Epidermal melanocyte (primary cell): ENCODE measurements at regions not wholly inside any gene's neighbourhood (a gene's known extent, or its start where the extent isn't known, plus 50 kb on each side); places are given as distances from the start of the nearest gene placed in this dataset.

Source experiments
- DNase-seq: peaks from one replicate; pipeline ENCODE4 v3.0.0; 2011; ENCODE audit warnings: low spot score; ENCODE audit not compliant: insufficient read length

DNA sequence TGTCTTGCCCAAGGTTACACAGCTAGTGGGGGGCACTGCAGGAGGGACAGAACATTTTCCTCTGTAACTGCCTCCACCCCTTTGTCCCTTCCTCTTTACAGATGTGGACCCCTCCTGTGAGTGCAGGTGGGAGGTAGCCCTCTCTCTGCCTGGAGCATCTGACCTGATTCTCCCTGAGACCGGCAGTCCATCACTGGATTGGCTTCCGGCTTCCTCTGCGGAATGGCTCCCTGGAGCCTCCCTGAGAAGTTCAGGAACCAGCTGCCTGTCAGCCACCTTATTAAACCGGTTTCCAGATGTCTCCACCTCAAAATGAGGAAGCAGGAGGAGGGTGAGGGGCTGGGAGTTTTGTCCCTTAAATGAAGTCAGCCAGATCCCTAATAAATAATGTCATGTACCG, 67.3 kb upstream of the TNP1 start:
- DNase-seq = no peak

DNA sequence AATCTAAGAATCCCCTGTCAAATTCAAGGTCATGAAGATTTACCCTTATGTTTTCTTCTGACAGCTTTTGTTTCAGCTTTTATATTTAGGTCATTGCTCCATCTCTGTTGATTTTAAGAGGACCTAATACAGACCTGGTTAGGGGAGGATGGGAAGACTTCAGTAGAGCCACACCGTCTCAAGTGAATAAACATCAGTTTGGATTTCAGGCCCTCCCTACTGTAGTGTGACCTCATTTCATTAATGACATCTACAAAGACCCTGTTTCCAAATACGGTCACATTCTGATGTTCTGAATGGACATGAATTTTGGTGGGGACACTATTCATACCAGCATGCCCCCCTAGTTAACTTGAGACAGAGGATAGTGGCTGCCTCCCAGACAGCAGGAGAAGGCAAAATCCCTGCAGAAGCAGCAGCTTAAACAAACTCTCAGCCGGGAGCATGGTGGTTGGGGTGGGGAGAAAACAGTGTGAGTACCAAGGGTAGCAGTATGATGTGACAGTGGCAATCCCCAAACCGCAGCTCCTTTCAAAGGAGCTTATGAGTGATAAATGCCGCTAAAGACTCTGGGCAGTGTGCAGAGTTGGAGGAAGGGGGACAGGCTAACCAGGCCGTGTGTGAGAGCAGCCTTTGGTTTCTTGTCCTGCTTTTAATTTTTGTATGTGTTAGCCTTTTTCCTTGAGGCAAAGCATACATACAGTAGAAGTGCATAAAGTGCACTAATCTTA, 65.9 kb upstream of the TNP1 start:
- no peak for DNase-seq

DNA sequence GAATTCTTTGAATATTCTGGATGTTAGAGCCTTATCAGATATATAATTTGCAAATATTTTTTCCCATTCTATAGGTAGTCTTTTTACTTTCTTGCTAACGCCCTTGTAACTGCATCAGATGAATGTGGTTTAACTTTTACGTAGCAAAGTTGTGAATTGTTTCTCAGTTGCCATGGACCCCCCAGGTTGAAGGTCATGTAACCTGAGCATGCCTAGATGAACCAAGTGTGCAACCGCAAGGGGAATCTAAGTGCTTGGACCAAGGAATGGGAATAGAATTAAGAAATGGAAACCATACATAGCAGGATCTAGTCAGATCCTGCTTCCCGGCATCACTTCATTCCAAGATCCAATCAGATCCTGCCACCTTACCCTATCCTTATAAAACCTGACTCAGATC, 65.1 kb upstream of the TNP1 start:
- DNase-seq = no peak

DNA sequence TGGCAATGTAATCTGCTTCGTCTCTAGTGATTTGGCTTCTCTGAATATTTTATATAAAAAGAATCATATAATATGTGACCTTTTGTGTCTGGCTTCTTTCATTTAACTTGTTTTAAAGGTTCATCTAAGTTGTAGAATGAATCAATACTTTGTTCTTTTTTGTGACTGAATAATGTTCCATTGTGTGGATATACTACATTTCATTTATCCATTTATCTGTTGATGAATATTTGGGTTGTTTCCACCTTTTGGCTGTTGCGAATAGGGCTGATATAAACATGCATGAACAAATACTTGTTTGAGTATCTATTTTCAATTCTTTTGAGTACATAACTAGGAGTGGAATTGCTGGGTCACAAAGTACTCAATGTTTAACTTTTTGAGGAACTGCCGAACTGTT, 63.8 kb upstream of the TNP1 start:
- no peak for DNase-seq

DNA sequence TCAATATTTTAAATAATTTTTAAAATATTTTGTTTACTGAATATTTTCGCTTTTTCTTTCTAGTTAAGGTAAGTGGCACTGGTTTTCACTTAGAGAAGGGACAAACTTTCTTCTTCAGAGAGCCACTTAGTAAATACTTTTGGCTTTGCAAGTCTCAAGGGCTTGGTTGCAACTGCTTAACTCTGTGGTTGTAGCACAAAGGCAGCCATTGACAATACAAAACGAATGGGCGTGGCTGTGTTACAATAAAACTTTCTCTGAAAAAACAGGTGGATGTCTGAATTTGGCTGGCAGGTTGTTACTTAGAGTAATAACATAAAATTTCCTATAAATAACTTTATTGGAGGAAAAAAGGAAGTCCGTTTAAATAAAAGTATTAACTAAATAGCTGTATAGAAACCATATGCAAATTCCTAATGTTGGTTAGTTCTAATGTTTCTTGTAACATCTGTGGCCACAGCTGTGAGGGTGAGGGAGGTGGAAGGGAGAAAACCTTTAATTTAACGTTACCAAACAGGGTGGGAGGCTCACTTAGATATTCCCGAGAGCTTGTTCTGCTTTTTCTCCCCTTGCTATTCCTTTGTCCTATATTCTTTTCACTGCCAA, 62.4 kb upstream of the TNP1 start:
- no peak for DNase-seq

DNA sequence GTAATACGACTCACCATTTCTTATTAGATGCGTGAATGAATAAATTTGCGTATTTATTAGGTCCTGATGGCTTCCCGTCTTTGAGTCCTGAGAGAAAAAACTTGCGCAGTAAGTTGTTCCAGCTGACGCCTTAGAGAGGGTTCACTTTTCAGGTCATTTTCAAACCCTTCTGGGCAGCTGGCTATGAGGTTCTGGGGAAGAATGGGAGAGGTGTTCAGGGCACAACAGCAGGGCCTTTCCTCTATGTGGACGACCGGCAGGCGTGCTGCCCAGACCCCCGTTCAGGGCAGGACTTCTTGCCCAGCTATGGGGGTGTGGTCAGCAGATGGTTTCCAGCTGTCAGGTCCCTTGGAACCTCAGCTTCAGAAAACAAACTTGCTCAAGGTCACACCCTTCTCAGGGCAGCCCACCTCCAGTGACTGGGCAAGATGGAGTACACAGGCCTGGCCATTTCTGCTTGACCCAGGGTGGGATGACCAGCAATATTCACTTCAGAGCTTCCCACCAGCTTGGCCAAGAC, 61.1 kb upstream of the TNP1 start:
- no peak for DNase-seq

DNA sequence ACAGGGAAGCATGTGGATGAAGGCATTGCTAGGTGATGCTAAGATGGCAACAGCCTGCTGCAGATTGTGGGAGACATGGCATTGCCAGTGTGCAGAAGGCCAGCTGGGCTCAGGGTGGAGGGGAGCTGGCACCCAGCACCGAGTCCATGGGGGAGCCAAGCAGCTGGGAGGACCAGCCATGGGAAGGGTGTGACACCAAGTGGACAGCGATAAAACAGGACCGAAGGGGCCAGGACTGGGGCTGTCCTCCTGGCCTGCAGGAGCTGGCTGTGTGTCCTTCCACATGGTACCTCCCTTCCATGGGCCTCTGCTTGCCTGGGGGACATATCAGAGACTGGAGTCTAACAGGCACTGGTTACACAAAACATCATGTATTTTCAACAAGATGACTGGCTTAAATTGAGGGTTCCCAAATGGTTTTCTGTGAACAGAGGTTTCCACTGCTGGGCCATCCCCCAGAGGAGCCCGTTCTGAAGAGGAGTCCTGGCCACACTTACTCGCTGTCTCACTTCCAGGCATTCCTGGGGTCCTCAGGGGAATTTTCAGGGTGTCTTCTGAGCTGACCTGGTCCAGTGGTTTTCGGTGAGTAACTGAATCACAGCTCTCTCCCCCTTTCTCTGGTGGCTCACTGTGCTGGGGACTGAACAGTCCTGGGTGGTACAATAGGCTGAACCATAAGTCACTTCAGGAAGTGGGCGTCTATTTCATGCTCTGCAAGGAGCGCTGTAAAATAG, 60.4 kb upstream of the TNP1 start:
- DNase-seq = no peak

DNA sequence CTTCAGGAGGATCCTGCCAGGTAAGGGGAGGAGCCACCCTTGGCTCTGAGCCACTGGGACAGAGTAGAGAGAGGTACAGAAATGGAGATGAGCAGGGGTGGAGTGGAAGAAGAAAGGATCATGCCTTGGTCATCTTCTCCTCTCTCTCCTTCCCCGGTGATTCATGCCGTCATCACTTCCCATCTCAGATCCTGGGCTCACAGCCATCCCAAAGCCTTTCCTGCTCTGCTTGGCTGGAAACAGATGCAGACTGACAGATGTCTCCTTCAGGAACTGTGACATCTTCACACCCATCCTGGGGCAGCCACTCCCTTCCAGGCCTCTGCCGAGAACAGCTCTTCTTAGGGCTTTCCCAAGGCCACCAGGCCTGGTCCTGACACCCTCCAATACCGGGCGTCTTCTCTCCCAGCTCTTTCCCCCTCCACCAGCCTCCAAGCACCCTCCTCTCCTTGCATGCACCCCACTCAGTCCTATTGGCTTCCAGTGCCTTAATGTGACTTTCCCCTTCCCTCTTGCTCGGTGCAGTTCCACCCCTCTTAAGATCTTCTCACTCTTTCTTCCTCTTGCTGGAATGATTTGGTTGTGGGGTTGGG, 58.3 kb upstream of the TNP1 start:
- no peak for DNase-seq

DNA sequence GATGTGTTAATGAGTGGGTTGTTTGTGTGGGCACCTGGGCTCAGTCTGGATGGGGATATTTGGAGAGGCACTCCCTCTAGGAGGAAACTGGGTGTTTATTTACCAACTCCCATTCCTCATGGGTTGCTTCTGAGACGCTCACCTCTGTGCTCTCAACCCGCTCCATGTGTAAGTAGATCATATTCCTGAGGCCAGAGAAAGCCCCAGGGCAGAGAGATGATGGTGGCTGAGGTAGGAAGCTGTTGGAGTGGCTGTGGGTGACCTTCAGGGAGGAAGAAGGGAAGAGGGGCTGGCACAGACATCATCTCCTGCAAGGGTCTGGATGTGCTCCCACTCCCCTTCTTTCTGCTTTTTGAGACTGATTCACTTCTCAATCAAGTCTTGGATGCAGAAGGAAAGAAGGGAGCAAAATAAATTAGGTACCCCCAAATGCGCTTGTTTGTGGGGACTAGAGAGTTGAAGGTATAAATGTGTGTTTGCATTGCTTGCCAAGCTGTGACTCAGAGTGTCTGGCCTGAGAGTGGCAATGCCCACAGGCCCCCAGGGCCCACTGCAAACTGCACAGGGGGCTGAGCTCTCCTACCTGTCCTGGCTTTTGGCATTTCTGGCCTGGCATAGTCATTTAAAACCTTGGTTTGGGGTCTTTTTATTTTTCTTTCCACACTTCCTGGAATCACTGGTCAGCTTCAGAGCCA, 57.2 kb upstream of the TNP1 start:
- no peak for DNase-seq

DNA sequence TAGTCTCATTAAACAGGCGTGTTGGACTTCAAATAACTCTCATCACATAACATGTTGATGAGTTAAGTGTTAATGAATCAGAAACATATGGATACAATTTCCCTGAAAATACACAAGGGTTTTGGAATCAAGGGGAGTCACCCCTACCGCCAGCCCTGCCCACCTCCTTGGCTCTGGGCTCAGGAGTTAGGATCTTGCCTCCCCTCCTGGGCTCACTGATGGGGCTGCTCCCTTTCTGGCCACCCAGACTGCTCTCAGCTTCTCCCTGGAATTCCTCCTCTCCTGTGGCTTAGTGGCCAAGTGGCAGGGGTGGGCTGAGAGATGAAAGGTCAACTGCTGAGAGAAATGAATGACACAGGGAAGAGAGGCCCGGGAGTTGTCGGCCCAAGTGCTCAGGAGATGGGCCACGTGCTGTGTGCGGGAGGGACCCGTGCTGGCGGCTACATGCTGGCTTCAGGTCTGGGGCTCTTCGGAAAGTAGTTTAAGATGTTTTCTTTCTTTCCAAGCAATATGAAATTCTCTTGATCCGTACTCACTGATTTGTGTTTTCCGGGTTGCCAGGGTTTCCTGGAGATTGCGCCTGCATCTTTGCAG, 55.8 kb upstream of the TNP1 start:
- no peak for DNase-seq

DNA sequence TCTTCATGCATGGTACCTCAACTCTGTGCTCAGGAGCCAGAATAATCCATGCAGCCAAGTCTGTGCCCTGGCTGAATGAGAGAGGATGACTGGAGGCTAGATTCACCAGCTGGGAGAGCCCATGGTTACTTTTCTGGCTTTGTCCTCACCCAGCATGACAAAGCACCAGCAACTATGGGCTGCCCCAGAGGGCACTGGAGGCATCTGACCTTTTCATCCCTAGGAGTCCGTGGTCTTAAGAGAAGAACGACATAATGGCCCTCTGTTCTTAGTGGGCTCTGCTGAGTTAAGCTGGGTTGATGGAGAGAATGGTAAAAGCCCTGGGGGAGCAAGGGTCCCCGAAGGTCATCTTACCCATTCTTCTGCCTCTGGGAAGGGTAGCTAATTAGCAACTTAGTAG, 54.6 kb upstream of the TNP1 start:
- DNase-seq = no peak

DNA sequence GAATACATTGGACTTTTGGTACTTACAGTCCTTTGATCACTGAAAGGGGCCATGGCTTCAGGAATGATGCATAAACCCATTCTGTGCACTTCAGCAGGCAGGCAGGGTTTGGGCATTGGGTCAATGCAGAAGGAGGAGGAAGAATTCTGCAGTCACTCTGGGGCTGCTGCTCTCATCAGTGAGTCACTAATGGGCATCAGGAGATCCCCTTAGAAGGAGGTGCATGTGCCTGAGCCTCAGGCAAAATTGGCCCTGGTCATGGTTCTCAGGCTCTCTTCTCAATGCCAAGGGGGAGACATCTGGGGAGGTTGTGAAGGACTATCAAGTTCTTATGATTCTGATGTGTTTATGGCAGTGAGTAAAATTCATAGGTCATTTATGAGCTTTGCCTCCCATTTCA, 52.0 kb upstream of the TNP1 start:
- peak; percentile 35 for DNase-seq

DNA sequence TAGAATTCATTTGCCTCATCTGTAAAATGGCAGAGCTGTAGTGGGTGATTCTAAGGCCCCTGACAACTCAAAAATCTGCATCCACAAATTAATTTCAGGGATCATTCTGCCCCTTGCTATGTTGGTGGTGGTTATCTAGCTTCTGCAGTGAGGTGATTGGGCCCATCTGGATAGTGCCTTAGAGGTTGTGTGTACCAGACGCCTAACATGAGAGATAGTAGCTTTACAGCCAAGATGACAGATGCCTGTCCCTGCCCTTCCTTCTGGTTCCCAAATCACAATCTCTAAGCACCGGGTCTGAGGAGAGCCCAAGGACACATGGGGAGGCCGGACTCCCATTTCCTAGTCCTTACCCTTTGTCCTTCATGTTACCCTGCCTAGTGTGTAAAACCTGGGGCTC, 51.1 kb upstream of the TNP1 start:
- no peak for DNase-seq

DNA sequence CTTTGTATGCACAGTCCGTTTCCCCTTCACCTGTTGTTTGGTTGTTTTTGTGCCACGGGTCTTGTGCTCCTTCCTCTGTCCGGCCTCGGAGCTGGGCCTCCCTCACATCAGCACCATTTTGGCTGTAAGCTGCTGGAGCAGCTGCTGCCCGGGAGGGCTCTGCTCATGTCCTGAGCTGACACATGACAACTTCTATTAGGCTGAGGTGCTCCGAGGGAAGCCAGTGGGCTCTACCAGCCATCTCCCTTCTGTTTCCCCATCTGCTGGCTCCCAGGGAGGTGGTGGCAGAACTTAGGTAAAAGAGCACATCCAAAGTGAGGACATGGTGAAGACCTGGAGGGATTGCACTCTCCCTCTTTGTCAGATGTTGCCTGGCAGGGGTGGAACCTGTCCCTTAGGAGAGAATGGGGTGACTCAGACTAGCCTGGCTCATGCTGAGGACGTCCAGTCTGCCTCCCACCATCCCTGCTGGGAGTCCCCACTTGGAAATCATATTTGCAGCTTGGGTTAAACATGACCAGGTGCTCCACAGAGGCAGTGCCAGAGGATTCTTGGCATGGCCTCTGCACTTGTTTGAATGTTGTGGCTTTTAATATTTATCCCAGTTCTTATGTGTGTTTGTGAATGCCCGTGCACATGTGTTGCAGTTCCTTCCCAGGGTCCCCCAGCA, 49.8 kb upstream of the TNP1 start:
- DNase-seq = no peak
